Ecto neural progenitor cell (in vitro differentiated cells): ENCODE measurements at regions not wholly inside any gene's neighbourhood (a gene's known extent, or its start where the extent isn't known, plus 50 kb on each side); places are given as distances from the start of the nearest gene placed in this dataset.

Experiments
- DNase-seq: peaks from one replicate; pipeline ENCODE4 v3.0.0-alpha.2; 2018; ENCODE audit warnings: low spot score

- DNase-seq: no peak
These were observed 249.6 kb downstream of the BAMBI start for GRCh38 chr10:28926932-28927331.

DNA sequence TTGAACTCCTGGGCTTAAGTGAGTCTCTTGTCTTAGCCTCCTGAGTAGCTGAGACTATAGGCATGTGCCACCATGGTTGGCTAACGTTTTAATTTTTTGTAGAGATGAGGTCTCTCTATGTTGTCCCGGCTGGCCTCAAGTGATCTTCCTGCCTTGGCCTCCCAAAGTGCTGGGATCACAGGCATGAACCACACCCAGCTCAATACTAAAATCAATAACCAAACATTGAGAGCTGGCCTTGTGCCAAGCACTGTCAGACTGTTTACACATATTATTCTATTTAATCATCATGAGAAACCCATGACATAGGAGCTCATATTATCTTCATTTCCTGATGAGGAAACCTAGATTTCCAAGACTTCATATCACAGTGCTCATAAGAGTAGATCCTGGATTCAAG lies 251.2 kb downstream of the BAMBI start:
- no peak for DNase-seq

- DNase-seq: no peak
These were observed 252.6 kb downstream of the BAMBI start for GRCh38 chr10:28929942-28930341.

DNA sequence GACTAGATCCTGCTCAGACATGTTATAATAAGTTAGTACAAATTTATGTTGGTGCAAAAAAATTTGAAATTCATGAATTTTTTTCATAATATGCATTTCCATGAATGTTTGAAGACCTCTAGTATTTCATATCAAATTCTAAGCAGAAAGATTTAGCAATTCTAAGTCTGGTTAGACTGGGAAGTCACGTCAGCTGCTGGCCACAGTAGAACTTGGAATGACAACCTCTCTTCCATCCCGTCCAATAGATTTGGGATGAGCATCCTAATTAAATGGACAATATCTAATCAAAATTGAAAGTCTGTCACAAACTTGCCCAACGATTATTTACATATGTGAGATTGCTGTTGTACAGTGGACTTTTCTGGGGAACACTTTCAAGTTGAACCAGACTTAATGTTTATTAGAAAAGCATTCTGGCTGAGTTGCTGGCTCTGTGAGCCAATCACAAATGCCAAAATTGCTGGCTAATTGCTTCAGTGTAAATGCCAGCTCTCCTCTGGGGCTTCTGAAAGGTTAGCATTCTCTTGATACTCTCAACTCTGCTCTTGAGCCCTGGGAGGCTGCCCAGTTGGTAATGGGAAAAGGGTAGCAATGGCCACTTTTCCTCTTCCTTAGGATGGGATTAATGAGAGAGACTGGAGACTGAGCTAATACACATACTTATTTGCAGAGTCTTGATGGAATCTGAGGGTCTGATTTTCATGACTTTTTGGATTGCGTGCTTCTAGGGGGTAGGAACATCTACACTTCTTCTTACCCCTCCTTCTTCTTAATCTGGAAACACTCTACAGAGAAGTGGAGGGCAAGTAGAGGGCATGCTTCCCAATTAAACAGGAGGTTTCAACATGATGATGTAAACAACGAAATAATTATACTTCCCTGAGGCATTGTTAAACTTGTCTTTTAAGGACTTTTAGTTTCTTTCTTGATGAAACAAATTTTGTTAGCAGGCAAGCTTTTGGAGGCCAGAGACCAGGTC lies 253.5 kb downstream of the BAMBI start:
- no peak for DNase-seq

DNA sequence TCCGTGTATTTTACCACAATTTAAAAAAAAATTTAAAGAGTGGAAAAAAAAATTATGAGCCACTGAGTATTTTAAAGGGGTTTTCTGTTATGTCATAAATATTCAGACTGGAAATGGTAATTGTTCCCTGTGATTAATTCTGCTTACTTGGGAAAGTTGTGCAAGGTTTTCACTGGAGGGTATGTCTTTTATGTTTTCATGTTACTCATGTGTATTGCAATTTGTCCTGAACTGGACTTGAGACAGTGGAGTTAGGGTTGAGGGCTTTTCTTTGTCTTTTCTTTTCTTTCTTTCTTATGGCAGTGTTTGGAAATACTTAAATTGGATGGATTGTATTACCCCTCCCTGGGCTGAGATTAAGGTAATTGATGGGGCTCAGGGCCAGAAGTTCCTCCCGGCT lies 257.7 kb downstream of the BAMBI start:
- no peak for DNase-seq

GRCh38 chr10:28937959-28938358 lies 260.6 kb downstream of the BAMBI start:
- DNase-seq: no peak

- DNase-seq: no peak
These were observed 261.4 kb downstream of the BAMBI start for GRCh38 chr10:28938745-28939144.

GRCh38 chr10:28939281-28940157 lies 262.2 kb downstream of the BAMBI start:
- peak; percentile 92 for DNase-seq

DNA sequence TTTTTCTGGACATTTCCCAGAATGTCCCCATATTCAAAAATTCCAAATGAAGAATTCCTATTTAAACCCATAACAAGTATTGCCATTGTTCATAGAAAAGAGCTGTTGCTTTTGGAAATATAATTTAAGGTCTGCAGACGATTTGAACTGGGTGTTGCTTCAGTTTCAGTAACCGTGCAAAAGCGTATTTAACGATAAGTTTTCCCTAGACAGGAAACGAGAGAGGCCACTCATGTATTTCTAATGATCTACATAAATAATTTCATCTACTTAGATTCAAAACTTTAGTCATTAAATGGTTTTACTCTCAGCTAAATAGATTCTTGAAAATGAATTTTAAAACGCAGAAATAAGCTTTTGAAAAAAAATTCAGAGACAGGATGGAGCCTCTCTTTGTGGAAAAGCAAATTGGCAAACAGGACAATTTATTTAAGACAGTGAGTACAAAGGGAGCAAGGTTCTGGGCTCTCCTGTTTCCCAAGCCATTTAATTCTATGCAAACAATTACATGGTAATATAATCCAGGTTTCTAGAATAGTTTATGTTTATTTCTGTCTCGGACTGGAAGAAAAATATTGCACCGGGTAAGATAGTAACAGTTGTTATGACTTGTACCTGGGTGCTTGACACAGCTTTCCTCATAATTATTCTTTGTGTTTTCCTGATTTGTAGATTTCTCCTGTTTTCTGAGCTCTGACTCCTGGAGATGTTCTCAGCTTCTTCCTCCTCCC lies 263.0 kb downstream of the BAMBI start:
- no peak for DNase-seq

GRCh38 chr10:28942012-28942411 lies 264.7 kb downstream of the BAMBI start:
- no peak for DNase-seq

DNA sequence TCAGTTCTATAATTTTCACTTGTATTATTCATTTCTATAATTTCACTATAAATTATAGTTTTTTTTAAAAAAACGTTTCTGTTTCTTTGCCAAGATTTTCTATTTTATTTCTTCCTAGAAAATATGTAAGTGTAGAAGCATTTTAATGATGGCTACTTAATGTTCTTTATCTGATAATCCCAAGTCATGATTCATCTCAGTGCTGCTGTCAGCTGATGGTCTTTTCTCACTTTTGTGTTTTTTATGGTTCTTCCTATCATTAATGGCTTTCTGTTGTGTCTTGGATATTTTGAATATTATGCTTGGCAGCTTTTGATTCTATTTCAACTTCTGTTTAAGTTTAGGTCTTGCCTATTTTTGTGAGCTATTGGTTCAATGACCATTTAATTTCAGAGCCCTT lies 268.6 kb downstream of the BAMBI start:
- DNase-seq: no peak

DNA sequence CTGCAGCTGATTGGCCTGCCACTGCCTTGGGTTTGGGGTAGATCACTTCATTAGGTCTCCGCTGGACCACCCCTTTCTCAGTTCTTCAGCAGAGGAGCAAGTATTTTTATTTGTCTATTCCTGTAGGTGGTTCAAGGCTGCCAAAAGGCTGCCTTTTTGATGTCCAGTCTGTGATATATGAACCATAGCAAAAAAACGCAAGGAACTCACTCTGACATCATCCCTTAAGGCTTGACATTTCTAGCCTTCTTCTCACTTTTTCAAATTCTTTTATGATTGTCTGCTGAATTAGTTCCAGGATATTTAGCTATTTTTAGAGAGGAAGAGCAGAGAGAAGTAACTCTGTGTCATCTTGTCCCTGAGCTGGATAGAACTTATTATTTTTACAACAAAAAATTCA lies 269.2 kb downstream of the BAMBI start:
- DNase-seq: no peak

GRCh38 chr10:28947171-28947570 lies 269.9 kb downstream of the BAMBI start:
- DNase-seq: no peak

DNA sequence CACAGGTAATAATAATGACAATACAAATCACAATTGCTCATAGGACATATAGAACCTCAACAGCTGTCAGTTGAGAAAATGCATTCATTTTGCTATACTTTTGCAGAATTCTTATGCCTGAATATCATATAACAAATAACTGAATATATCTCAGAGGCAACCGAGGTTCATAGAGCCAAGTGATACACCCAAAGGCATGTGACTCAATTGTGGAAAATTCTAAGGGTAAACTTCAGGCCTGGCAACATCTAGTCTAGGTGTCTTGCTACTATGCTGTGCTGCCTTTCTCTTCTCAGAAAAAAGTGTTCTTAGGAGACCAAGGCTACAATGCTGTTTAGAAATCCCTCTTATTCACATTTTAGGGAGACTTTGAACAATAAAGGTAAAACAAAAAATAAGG lies 270.7 kb downstream of the BAMBI start:
- no peak for DNase-seq

DNA sequence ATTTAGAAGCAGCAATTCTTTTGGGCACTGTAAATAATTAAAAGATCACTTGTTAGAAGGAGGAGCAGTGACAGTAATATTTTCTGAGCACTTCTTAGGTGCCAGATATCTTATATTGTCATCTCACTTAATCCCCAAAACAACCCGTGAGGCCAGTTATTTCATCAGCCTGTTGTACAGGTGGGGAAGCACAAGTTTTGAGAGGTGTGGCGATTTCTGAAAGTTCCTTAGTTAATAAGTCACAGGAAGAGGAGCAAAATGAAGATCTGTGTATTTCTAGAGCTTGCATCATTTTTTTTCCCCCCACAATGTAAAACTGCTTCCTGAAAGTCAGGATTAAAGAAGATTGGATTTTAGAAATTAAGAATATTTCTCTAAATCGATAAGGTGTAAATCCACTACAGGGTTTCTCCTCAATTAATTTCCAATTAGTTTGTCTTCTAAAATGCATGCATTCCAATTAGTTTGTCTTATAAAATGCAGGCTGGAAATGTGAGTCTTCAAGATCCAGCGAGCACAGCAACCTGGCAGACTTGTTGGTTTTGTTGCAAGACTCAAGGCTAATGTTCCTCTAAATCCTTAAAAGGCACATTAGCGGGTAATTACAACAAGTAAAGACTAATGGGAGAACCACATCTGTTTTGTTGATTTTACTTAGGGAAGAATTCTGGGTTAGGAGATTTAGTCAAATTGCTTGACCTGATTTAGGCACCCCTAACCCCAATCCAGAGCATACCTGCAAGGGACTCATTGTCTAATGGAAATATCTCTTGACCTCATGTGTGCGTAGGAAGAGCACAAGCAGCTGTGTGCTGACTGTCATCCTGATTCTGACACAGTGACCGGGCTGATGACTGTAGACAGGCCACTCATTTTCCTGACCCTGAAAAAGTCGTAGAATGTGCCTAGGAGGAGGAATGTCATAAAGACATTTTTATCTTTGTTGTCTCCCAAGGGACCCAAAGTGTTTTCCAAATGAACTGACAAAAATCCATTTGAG lies 272.0 kb downstream of the BAMBI start:
- no peak for DNase-seq

GRCh38 chr10:28951484-28951883 lies 274.2 kb downstream of the BAMBI start:
- no peak for DNase-seq

GRCh38 chr10:28952523-28952922 lies 275.2 kb downstream of the BAMBI start:
- DNase-seq: no peak

GRCh38 chr10:28954211-28954610 lies 276.9 kb downstream of the BAMBI start:
- DNase-seq: no peak

GRCh38 chr10:28958468-28958867 lies 281.1 kb downstream of the BAMBI start:
- no peak for DNase-seq

DNA sequence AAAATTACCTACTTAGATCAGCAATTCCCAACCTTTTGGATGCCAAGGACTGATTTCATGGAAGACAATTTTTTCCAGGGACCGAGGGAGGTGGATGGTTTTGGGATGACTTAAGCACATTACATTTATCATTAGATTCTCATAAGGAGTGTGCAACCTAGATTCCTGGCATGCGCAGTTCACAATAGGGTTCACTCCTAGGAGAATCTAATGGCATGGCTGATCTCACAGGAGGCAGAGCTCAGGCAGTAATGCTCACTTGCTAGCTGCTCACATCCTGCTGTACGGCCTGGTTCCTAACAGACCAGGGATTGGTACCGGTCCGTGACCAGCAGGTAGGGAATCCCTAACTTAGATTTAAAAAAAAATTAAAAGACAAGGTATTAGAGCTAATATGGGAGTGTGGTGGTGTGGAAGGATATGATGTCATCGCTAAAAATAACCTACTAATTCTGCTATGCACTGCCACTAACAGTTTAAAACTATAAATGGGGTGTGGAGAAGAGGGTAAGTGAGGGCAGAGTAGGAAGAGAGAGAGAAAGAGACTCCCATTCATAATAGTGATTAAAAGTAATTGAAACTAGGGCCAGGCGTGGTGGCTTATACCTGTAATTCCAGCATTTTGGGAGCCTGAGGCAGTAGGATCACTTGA lies 282.7 kb downstream of the BAMBI start:
- no peak for DNase-seq
